ENCODE measurements at regions not wholly inside any gene's neighbourhood (a gene's known extent, or its start where the extent isn't known, plus 50 kb on each side); places are given as distances from the start of the nearest gene placed in this dataset.

- DNase-seq: no peak
Observed at GRCh38 chr6:138580040-138580439, 80.7 kb upstream of the NHSL1 start.

GRCh38 chr6:138580801-138581200 is 81.5 kb upstream of the NHSL1 start:
- DNase-seq: no peak

DNA sequence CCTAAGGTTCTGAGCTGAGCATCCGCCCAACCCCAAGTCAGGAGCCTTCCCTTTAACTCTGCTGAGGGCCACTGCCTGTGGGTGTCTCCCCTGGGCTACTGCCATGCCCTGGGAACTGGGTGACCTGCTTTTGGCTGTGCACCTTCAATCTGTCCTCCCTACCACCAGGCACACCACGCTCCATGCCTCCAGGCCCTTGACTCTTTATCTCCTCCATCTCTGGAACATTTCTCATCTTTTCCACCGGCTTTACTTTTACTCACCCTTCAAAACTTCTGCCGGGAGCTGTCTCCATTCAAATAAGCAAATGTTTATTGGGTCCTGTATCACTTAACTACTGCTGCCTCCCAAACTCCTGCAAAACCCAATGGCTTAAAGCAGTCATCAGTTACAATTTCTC is 83.3 kb upstream of the NHSL1 start:
- DNase-seq: no peak

- no peak for DNase-seq
Observed at GRCh38 chr6:138586638-138587037, 87.3 kb upstream of the NHSL1 start.

- DNase-seq: peak; percentile 73
Observed at GRCh38 chr6:138588805-138589434, 89.6 kb upstream of the NHSL1 start.

DNA sequence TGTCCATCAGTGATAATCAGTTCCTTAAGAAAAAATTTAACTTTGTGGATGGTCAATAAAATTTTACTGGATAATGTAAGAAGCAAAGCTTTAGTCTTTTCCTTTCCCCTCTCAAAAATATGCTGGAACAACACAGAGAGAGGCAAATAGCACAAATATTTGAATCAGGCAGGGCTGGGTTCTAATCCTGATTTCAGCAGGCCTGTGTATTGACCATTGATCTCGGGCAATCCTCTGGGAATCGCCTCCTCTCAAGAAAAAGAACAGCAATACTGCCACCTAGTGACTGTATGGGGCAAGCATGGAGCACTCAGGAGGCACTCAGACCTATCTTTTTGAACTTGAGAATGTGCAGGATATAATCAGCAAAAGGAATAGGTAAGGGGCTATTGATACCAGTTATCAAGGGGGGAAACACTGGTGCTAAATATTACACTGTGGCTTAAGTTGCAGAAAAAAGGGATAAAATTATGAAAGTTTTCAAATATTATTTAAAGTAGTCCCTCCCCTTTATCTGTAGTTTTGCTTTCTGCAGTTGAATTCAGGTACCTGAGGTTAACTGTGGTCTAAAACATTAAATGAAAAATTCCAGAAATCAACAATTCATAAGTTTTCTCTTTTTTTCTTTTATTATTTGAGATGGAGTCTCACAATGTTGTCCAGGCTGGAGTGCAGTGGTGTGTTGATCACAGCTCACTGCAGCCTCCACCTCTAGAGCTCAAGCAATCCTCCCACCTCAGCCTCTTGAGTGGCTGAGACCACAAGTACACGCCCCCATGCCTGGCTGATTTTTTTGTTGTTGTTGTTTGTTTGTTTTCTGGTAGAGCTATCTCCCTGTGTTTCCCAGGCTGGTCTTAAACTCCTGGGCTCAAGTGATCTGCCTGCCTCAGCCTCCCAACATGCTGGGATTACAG is 91.8 kb upstream of the NHSL1 start:
- DNase-seq: peak; percentile 80

DNA sequence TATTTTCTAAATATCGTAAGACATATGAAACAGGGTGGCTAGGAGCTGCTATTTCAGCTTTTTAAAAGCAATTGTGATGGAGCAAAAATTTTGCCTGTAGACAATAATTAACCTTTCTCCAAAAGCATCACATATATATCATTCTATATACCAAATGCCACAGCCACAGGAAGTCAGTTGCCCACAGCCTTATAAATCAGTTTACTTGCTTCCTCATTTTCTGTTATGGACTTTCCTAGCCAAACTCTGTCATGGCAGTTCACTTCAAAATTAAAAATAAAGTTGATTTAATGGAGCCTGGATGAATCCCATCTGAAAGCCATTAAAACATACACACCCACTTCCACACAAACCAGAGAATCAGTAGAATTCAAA is 93.4 kb upstream of the NHSL1 start:
- DNase-seq: no peak

- no peak for DNase-seq
Observed at GRCh38 chr6:138593124-138593877, 94.0 kb upstream of the NHSL1 start.

DNA sequence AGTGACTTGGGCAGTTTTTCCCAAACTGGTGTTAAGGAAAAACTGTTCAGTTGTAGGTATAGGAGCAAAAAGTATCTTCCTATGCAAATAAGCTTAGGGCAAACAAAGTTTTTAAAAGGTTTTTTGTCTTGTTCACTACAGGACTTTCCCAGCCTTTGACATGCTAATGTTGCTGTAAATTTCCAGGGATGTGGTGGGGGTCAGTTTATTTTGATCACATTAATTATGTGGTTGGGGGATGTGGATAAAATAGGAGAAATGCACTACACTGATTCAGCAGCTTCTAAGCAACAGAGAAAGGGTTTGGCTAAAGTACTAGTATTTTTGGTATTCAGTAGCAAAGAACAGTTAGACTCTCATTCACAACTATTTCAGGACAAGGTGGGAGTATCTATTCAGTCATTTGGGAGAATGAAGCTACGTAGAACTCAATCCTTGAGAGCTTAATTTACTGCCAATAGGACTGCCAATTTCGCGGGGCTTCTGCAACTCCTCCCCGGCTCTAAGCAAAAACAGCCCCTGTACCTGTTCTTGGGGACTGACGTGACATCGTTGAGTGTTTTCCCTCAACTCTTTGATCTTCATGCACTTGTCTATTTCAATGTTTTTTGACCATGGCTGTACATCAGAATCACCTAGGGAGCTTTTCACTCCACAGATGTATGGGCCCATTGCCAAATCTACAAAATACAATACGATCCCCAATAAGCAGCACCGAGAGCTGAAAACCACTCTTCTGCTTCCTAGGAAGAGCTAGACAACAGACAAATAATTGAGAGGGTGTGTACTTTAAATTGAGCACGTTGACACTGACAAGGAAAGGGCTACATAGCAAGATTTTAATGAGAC is 94.8 kb upstream of the NHSL1 start:
- DNase-seq: peak; percentile 80

GRCh38 chr6:138594758-138595140 is 95.5 kb upstream of the NHSL1 start:
- DNase-seq: no peak

DNA sequence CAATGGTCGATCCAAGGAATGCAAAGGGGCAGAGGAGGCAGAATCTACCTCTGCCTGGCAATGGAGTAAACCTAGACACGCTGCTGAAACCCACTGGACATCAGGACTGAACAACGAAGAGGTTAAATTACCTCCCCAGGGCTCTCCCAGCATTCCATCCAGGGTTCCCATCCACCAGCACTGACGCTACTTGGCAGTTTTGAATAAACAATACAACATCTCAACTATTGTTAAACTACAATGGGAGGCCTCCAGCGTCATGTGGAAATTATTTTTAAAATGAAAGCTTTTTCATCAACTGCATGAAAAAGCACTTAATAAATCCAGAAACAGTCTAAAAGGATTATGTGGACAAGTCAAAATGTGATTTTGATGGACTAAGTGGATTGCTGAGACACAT is 96.8 kb upstream of the NHSL1 start:
- no peak for DNase-seq

- no peak for DNase-seq
Observed at GRCh38 chr6:138596591-138596990, 97.3 kb upstream of the NHSL1 start.

- no peak for DNase-seq
Observed at GRCh38 chr6:138597336-138597735, 98.0 kb upstream of the NHSL1 start.

DNA sequence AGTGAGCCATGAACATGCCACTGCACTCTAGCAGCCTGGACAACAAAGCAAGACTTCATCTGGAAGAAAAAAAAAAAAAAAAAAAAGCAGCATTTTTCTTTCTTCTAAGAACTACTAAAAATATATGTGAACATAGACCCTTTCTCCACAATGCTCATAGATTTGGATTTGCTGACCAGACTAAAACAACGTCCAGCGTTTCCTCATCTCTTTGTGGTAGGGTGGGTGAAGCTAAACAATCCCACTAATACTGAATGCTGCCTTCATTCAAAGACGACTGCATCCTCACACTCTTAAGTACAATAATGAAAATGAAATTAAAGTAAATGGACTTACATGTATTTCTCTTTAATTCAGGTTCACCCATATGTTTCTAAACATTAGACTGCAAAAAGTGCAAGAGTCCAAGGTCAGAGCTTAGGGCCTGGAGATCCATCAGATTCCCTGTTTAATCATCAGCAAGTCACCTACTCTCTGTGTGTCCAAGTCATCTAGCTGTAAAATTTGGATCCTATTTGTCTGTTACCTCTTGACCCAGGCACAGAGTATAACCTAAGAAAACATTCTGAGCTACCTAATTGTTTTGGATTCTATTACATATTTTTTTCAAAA is 99.4 kb upstream of the NHSL1 start:
- no peak for DNase-seq

DNA sequence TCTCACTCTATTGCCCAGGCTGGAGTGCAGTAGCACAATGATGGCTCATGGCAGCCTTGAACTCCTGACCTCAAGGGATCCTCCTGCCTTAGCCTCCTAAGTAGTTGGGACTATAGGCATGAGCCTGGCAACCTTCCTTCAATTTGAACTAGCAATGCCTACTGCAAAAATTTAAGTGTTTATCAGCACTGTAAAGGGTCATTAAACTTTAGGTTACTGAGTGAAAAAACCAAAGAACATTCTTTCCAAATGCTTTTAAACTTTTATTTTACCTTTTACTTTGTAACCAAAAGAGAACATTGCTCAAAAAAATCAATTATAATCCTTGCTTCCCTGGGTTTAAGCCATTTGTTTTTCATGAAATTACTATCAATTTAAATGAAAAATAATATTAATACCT is 101.0 kb upstream of the NHSL1 start:
- no peak for DNase-seq

DNA sequence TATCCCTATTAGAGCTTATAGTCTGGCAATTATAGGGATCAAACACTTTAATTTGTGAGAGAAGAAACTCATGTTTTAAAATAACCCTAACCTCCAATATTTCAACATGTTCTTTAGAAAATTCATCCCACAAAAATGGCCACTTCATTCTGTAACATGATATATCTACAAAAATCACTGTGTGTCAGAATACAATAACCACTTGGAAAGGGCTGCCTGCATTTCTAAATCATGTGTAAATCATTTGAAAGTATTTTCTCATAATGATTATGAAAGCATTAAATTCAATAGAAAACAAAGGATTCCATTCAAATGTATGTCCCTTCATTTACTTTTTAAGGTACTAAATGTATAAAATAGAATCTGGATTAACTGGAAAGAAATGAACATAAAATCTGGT is 101.4 kb upstream of the NHSL1 start:
- no peak for DNase-seq

GRCh38 chr6:138601128-138601527 is 101.8 kb upstream of the NHSL1 start:
- DNase-seq: no peak

GRCh38 chr6:138605958-138606357 is 106.7 kb upstream of the NHSL1 start:
- DNase-seq: no peak

- no peak for DNase-seq
Observed at GRCh38 chr6:138607478-138608433, 108.5 kb upstream of the NHSL1 start.

- no peak for DNase-seq
Observed at GRCh38 chr6:138608896-138609295, 109.6 kb upstream of the NHSL1 start.

DNA sequence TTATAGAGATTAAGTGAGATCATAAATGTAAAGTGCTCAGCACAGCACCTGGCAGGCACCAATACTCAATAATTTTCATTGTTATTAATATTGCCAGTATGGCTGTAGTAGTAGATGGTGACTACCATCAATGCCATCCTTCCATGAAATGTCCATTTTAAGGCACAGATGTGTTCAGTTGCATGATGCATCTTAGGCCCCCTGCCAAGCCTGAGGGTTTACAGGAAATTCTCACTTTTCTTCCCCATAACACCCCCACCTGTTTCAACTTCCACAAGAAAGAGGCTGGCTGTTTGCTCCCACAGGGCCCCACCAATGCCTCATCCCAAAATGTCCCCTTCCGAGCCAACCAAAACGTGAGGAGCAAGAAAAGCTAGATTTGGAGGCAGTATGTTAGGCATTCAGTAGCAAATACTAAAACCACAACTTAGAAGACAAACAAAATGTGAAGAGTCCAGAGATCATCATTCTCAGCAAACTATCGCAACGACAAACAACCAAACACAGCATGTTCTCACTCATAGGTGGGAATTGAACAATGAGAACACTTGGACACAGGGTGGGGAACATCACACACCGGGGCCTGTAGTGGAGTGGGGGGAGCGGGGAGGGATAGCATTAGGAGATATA is 110.6 kb upstream of the NHSL1 start:
- DNase-seq: no peak
